H1 (cell line): ENCODE measurements at regions not wholly inside any gene's neighbourhood (a gene's known extent, or its start where the extent isn't known, plus 50 kb on each side); places are given as distances from the start of the nearest gene placed in this dataset.

Source experiments
- CTCF ChIA-PET: fragments of 300-600 bp; sonication (Branson Sonifier 250); formaldehyde crosslinking; loops from one replicate; lab custom pipeline; 2021; ENCODE audit not compliant: partially characterized antibody; lab: Charles Lee
- POLR2A ChIA-PET: fragments of 300-600 bp; sonication (Branson Sonifier 250); formaldehyde crosslinking; loops from one replicate; lab custom pipeline; 2021; ENCODE audit warnings: inconsistent platforms; ENCODE audit not compliant: partially characterized antibody; lab: Charles Lee
- DNase-seq, 2 experiments: peaks; one replicate each; pipeline versions ENCODE4 v3.0.0 to v3.0.0-alpha.2; 2010 to 2022; ENCODE audit warnings: low spot score in 2 of 2, low read depth in 1 of 2, mixed read lengths in 1 of 2
- FAIRE-seq: peaks from 2 replicates; lab custom pipeline; 2011; peaks lifted over from hg19 to GRCh38; lab: Jason Lieb, UNC
- H2AFZ ChIP-seq: 2 replicates; pipeline ENCODE4 v1.8.1; 2012; ENCODE audit warnings: low read length, inconsistent platforms
- H2AK5ac ChIP-seq: 2 replicates; pipeline ENCODE4 v1.6.1; 2013; ENCODE audit warnings: low read depth, low read length
- H2BK120ac ChIP-seq: replicated peaks from 2 replicates; pipeline ENCODE3; 2013; ENCODE audit warnings: low read depth, low read length, inconsistent platforms
- H2BK12ac ChIP-seq: 2 replicates; pipeline ENCODE4 v1.6.1; 2013; ENCODE audit warnings: low read depth, low read length
- H2BK15ac ChIP-seq: 2 replicates; pipeline ENCODE4 v1.6.1; 2013; ENCODE audit warnings: low read length
- H2BK20ac ChIP-seq: 2 replicates; pipeline ENCODE4 v1.6.1; 2013; ENCODE audit warnings: low read length
- H2BK5ac ChIP-seq: 2 replicates; pipeline ENCODE4 v1.6.1; 2013; ENCODE audit warnings: low read depth, low read length
- H3K14ac ChIP-seq: 2 replicates; pipeline ENCODE4 v1.6.1; 2013; ENCODE audit warnings: inconsistent platforms; ENCODE audit not compliant: insufficient read length
- H3K18ac ChIP-seq: 2 replicates; pipeline ENCODE4 v1.6.1; 2013; ENCODE audit warnings: low read length; ENCODE audit errors: extremely low read depth
- H3K23ac ChIP-seq: 2 replicates; pipeline ENCODE4 v1.6.1; 2013; ENCODE audit warnings: inconsistent platforms; ENCODE audit not compliant: insufficient read length
- H3K23me2 ChIP-seq: 2 replicates; pipeline ENCODE4 v1.6.1; 2013; ENCODE audit warnings: low read depth, low read length
- H3K27ac ChIP-seq: 2 replicates; pipeline ENCODE4 v1.6.1; 2011; ENCODE audit warnings: low read depth, low read length, inconsistent platforms
- H3K27me3 ChIP-seq, 4 experiments: replicated peaks in 1 of 4; 1 replicate in 1 of 4; 2 replicates in 3 of 4; pipeline versions ENCODE4 v1.6.1 to v1.8.1; 2011 to 2013; ENCODE audit warnings: low read length in 3 of 4, mild to moderate bottlenecking in 3 of 4, inconsistent platforms in 2 of 4, mixed read lengths in 2 of 4, moderate library complexity in 1 of 4; ENCODE audit not compliant: control insufficient read depth in 3 of 4, insufficient read depth in 3 of 4; ENCODE audit errors: extremely low read depth in 1 of 4
- H3K36me3 ChIP-seq, 4 experiments: 2 replicates each; pipeline versions ENCODE4 v1.6.1 to v1.8.1; 2011 to 2013; ENCODE audit warnings: mild to moderate bottlenecking in 4 of 4, low read length in 3 of 4, moderate library complexity in 2 of 4, control low read depth in 1 of 4, inconsistent platforms in 1 of 4; ENCODE audit not compliant: insufficient read depth in 4 of 4, control insufficient read depth in 2 of 4
- H3K4ac ChIP-seq: replicated peaks from 2 replicates; pipeline ENCODE3; 2013; ENCODE audit warnings: low read length, low read depth, mixed read lengths, inconsistent platforms; ENCODE audit not compliant: insufficient read length
- H3K4me1 ChIP-seq, 4 experiments: replicated peaks in 1 of 4; 1 replicate in 1 of 4; 2 replicates in 3 of 4; pipeline versions ENCODE4 v1.6.1 to v1.8.1; 2011 to 2013; ENCODE audit warnings: low read length in 3 of 4, inconsistent platforms in 2 of 4, mixed read lengths in 1 of 4; ENCODE audit not compliant: insufficient read depth in 4 of 4, control insufficient read depth in 3 of 4
- H3K4me2 ChIP-seq, 2 experiments: 2 replicates each; pipeline versions ENCODE4 v1.6.1 to v1.8.1; 2011 to 2013; ENCODE audit warnings: low read depth in 2 of 2, low read length in 2 of 2, control low read depth in 1 of 2, inconsistent platforms in 1 of 2, mild to moderate bottlenecking in 1 of 2; ENCODE audit not compliant: insufficient read depth in 1 of 2
- H3K4me3 ChIP-seq, 4 experiments: fragments of 200-600, 300-600 bp in 1 of 4; sonication (generic), shearing (Covaris generic), sonication (Bioruptor Twin) in 1 of 4; 2 replicates each; pipeline versions ENCODE4 v1.5.1 to v1.8.1; 2011 to 2016; ENCODE audit warnings: low read length in 4 of 4, low read depth in 3 of 4, control low read depth in 2 of 4, inconsistent platforms in 2 of 4, mild to moderate bottlenecking in 2 of 4, mixed read lengths in 1 of 4, moderate library complexity in 1 of 4; ENCODE audit not compliant: insufficient read depth in 2 of 4; ENCODE audit errors: extremely low read depth in 1 of 4
- H3K56ac ChIP-seq: replicated peaks from 2 replicates; pipeline ENCODE3; 2013; ENCODE audit warnings: low read depth, mild to moderate bottlenecking, mixed read lengths, low read length, inconsistent platforms; ENCODE audit not compliant: insufficient read length
- H3K79me1 ChIP-seq: 2 replicates; pipeline ENCODE4 v1.6.1; 2013; ENCODE audit warnings: low read depth, low read length, control low read depth
- H3K79me2 ChIP-seq, 2 experiments: 2 replicates each; pipeline versions ENCODE4 v1.6.1 to v1.8.1; 2012 to 2013; ENCODE audit warnings: low read length in 2 of 2, mild to moderate bottlenecking in 2 of 2, inconsistent platforms in 1 of 2; ENCODE audit not compliant: insufficient read depth in 2 of 2, control insufficient read depth in 1 of 2
- H3K9ac ChIP-seq, 4 experiments: replicated peaks in 1 of 4; 1 replicate in 1 of 4; 2 replicates in 3 of 4; pipeline versions ENCODE4 v1.6.1 to v1.8.1; 2011 to 2013; ENCODE audit warnings: low read depth in 3 of 4, low read length in 3 of 4, control low read depth in 2 of 4, mild to moderate bottlenecking in 2 of 4, moderate library complexity in 2 of 4, inconsistent platforms in 1 of 4; ENCODE audit errors: extremely low read depth in 1 of 4
- H3K9me3 ChIP-seq, 2 experiments: 2 replicates each; pipeline versions ENCODE4 v1.6.1 to v1.8.1; 2012 to 2013; ENCODE audit warnings: mild to moderate bottlenecking in 2 of 2, moderate library complexity in 2 of 2, control low read depth in 1 of 2, inconsistent platforms in 1 of 2, low read depth in 1 of 2, low read length in 1 of 2, mixed read lengths in 1 of 2; ENCODE audit not compliant: insufficient read depth in 2 of 2
- H4K20me1 ChIP-seq, 2 experiments: replicated peaks in 1 of 2; 2 replicates each; pipeline versions ENCODE3 to v1.8.1; 2011 to 2013; ENCODE audit warnings: inconsistent platforms in 2 of 2, low read length in 2 of 2, mild to moderate bottlenecking in 1 of 2; ENCODE audit not compliant: insufficient read depth in 2 of 2, control insufficient read depth in 1 of 2
- H4K5ac ChIP-seq: 2 replicates; pipeline ENCODE4 v1.6.1; 2013; ENCODE audit warnings: low read length, low read depth, mixed read lengths, inconsistent platforms; ENCODE audit not compliant: insufficient read length
- H4K8ac ChIP-seq: 2 replicates; pipeline ENCODE4 v1.8.0; 2013; ENCODE audit warnings: mild to moderate bottlenecking, moderate library complexity, low read length, inconsistent platforms; ENCODE audit not compliant: insufficient read depth; ENCODE audit errors: extremely low read depth
- H4K91ac ChIP-seq: replicated peaks from 2 replicates; pipeline ENCODE3; 2013; ENCODE audit warnings: low read length, mixed read lengths, inconsistent platforms; ENCODE audit not compliant: insufficient read length
- ATF3 ChIP-seq: IDR thresholded peaks from 2 replicates; pipeline ENCODE4 v1.6.1; 2011; ENCODE audit warnings: low read depth, mild to moderate bottlenecking, low read length; ENCODE audit not compliant: insufficient read depth
- BCL11A ChIP-seq, 2 experiments: IDR thresholded peaks; one replicate each; pipeline ENCODE4 v1.6.1; 2011; ENCODE audit warnings: low read depth in 2 of 2, low read length in 2 of 2, mild to moderate bottlenecking in 2 of 2
- CHD2 ChIP-seq: IDR thresholded peaks from 2 replicates; pipeline ENCODE4 v1.6.1; 2012; ENCODE audit warnings: low read length, improper control_type of control experiment
- EZH2 ChIP-seq: fragments of 200-600 bp; sonication (generic); IDR thresholded peaks from 2 replicates; pipeline ENCODE4 v1.7.1; 2012; ENCODE audit warnings: low read depth, mild to moderate bottlenecking, moderate library complexity, low read length, inconsistent platforms; ENCODE audit not compliant: severe bottlenecking
- NANOG ChIP-seq: IDR thresholded peaks from 2 replicates; pipeline ENCODE4 v1.6.1; 2011; ENCODE audit warnings: low read length, low read depth, mild to moderate bottlenecking, inconsistent platforms; ENCODE audit not compliant: insufficient read depth, poor library complexity, severe bottlenecking
- NRF1 ChIP-seq: IDR thresholded peaks from 2 replicates; pipeline ENCODE4 v1.6.1; 2011; ENCODE audit warnings: mild to moderate bottlenecking, low read depth, low read length, improper control_type of control experiment
- POLR2A ChIP-seq, 2 experiments: IDR thresholded peaks; 1 replicate in 1 of 2; 2 replicates in 1 of 2; pipeline ENCODE4 v1.6.1; 2011; ENCODE audit warnings: low read depth in 2 of 2, low read length in 2 of 2, mild to moderate bottlenecking in 2 of 2; ENCODE audit errors: control extremely low read depth in 1 of 2
- POLR2AphosphoS5 ChIP-seq: IDR thresholded peaks from 2 replicates; pipeline ENCODE4 v1.6.1; 2011; ENCODE audit warnings: low read depth, low read length
- RAD21 ChIP-seq, 2 experiments: IDR thresholded peaks in 1 of 2; conservative IDR thresholded peaks in 1 of 2; 2 replicates each; pipeline ENCODE4 v1.6.1; 2011; ENCODE audit warnings: low read depth in 2 of 2, low read length in 2 of 2, improper control_type of control experiment in 1 of 2, inconsistent platforms in 1 of 2, mild to moderate bottlenecking in 1 of 2, moderate library complexity in 1 of 2
- RBBP5 ChIP-seq: IDR thresholded peaks from 2 replicates; pipeline ENCODE4 v1.7.1; 2012; ENCODE audit warnings: low read depth, mild to moderate bottlenecking, inconsistent platforms, low read length, moderate library complexity, borderline replicate concordance
- RFX5 ChIP-seq: IDR thresholded peaks from 2 replicates; pipeline ENCODE4 v1.6.1; 2011; ENCODE audit warnings: low read depth, low read length, improper control_type of control experiment, borderline replicate concordance
- RXRA ChIP-seq: IDR thresholded peaks from 2 replicates; pipeline ENCODE4 v1.6.1; 2011; ENCODE audit warnings: low read depth, mild to moderate bottlenecking, low read length, moderate library complexity; ENCODE audit not compliant: insufficient read depth
- SIRT6 ChIP-seq: IDR thresholded peaks from one replicate; pipeline ENCODE4 v1.7.1; 2012; ENCODE audit warnings: low read length, inconsistent platforms
- SUZ12 ChIP-seq: fragments of 200-600 bp; sonication (generic); IDR thresholded peaks from 2 replicates; pipeline ENCODE4 v1.6.1; 2012; ENCODE audit warnings: mild to moderate bottlenecking, inconsistent platforms, low read length, moderate library complexity, mixed read lengths
- ZNF274 ChIP-seq: IDR thresholded peaks from 2 replicates; pipeline ENCODE4 v1.7.0; 2012; ENCODE audit warnings: low read length, borderline replicate concordance; ENCODE audit errors: extremely low read depth
- whole genome bisulfite sequencing, 2 experiments: shearing (Covaris generic) in 1 of 2; methylation state at CpG; one replicate each; pipeline versions ENCODE4 v1.1.6 to v1.1.7; 2013 to 2015; ENCODE audit warnings: low lambda C conversion rate in 2 of 2, mixed read lengths in 2 of 2, inconsistent platforms in 1 of 2, low coverage in 1 of 2, missing lambda C conversion rate in 1 of 2; ENCODE audit not compliant: insufficient replicate concordance in 2 of 2, insufficient coverage in 1 of 2, insufficient read length in 1 of 2; ENCODE audit errors: extremely low coverage in 1 of 2, missing lambda C conversion rate in 1 of 2; 5-methylcytosine and 5-hydroxymethylcytosine counted together

DNA sequence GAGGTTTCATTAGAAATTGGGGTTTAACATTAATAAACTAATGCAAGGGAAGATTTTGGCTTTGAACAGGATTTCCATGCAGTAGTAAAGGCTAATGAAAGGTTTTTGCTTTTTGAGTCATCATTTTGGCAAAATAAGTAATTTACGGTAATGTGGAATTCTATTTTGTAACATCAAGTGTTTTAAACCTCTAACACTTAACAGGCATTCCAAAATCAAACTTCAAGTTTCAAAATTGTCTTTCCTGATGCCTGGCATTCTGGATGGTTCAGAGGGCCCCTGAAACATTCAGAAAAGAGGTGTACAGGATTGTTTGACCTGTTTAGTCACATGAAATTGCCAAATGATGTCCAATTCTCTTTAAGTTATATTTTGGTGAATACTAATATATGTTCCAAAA lies 90.4 kb upstream of the GNAZ start:
- Histone ChIP-seq H3K27me3 (peaks cover 0 to 2% (median under 1%) of the 10 kb centered on the region in 4 experiments; a peak in 3 of 7 replicates), H3K36me3 (no peaks in the 10 kb centered on the region), H3K79me2 (no peaks in the 10 kb centered on the region), H3K27ac (no peak overlapping the region), H2AFZ (no peak overlapping the region), H3K23ac (no peak overlapping the region), H3K4me3 (no peak overlapping the region), H4K8ac (no peak overlapping the region), H3K79me1 (no peaks in the 10 kb centered on the region), H2BK120ac (no peak overlapping the region), H3K56ac (no peak overlapping the region), H3K18ac (no peak overlapping the region), H3K9ac (no peak overlapping the region), H2BK5ac (no peak overlapping the region), H3K23me2 (no peaks in the 10 kb centered on the region), H3K14ac (no peak overlapping the region), H2BK15ac (no peak overlapping the region), H4K20me1 (no peaks in the 10 kb centered on the region), H2AK5ac (no peak overlapping the region), H2BK12ac (no peak overlapping the region), H4K91ac (no peak overlapping the region), H3K4ac (no peak overlapping the region), H4K5ac (no peak overlapping the region), H2BK20ac (no peak overlapping the region), H3K4me1 (no peaks in the 10 kb centered on the region), H3K9me3 (peaks cover 42 to 48% of the 10 kb centered on the region in 2 experiments), H3K4me2 (no peak overlapping the region)
- no peak for DNase-seq
- ChIA-PET POLR2A (no interaction called here), CTCF (no interaction called here)
- WGBS, 2 experiments, result 80% methylated on average over 1 of the region's 1 CpG; no CpG with 5 or more reads in 1 of the 2 experiments
- FAIRE-seq, result no peak
- TF ChIP-seq RBBP5 (no peak), RAD21 (IDR thresholded peaks at IDR 0.05 in 1 of 2, conservative IDR thresholded peaks at IDR 0.05 in 1 of 2; ENCODE audit: low read depth in 2 of 2, low read length in 2 of 2) (no peak), POLR2AphosphoS5 (no peak), EZH2 (no peak), BCL11A (IDR thresholded peaks at IDR 0.05; ENCODE audit: low read depth in 2 of 2, low read length in 2 of 2) (no peak), NRF1 (no peak), POLR2A (IDR thresholded peaks at IDR 0.05; ENCODE audit: control extremely low read depth in 1 of 2, low read depth in 2 of 2, low read length in 2 of 2) (no peak), SUZ12 (no peak), RFX5 (no peak), RXRA (no peak), ZNF274 (no peak), CHD2 (no peak), SIRT6 (no peak), ATF3 (no peak), NANOG (no peak)
